ENCODE measurements at regions not wholly inside any gene's neighbourhood (a gene's known extent, or its start where the extent isn't known, plus 50 kb on each side); places are given as distances from the start of the nearest gene placed in this dataset.

GRCh38 chr13:107832500-107833100 is 382.7 kb downstream of the LIG4 start (continued):
- TF ChIP-seq GATA2 (CRISPR knock-in tag; IDR thresholded peaks at IDR 0.05): no peak
- no peak for TF ChIP-seq TCF12 (IDR thresholded peaks at IDR 0.05)

- CTCF ChIA-PET: no interaction called here
- H3K9me3 ChIP-seq: no peaks in the 10 kb centered on the region
- H3K36me3 ChIP-seq (replicated peaks in 1 of 2; ENCODE audit: control insufficient read depth in 1 of 2, insufficient read depth in 2 of 2, low read length in 1 of 2): peaks cover 0 to 4% of the 10 kb centered on the region in 2 experiments
- H3K4me3 ChIP-seq (ENCODE audit: low read depth in 2 of 2, low read length in 1 of 2): no peak overlapping the region
- peaks cover 85% of the 10 kb centered on the region for H3K79me2 ChIP-seq (ENCODE audit: insufficient read depth)
- TF ChIP-seq FOXM1 (IDR thresholded peaks at IDR 0.05; ENCODE audit: low read depth) (no peak), ZBTB33 (IDR thresholded peaks at IDR 0.05; ENCODE audit: borderline replicate concordance, low read depth) (no peak), FOXJ3 (CRISPR knock-in tag; IDR thresholded peaks at IDR 0.05) (no peak), ELF1 (IDR thresholded peaks at IDR 0.05) (no peak), MAX (IDR thresholded peaks at IDR 0.05; ENCODE audit: low read depth) (no peak), NFIC (IDR thresholded peaks at IDR 0.05; ENCODE audit: borderline replicate concordance) (no peak), TEAD4 (IDR thresholded peaks at IDR 0.05; ENCODE audit: borderline replicate concordance, insufficient read depth) (no peak), YY1 (IDR thresholded peaks at IDR 0.05; ENCODE audit: low read depth) (no peak), RXRA (IDR thresholded peaks at IDR 0.05; ENCODE audit: borderline replicate concordance, low read depth) (no peak), JUND (IDR thresholded peaks at IDR 0.05) (no peak)
- peaks cover 10 to 13% of the 10 kb centered on the region in 2 experiments for H3K4me1 ChIP-seq (ENCODE audit: control insufficient read depth in 1 of 2, insufficient read depth in 2 of 2, low read depth in 1 of 2, low read length in 1 of 2)
- H3K4me2 ChIP-seq: no peak overlapping the region
- H3K27ac ChIP-seq (ENCODE audit: low read depth in 2 of 2, low read length in 1 of 2): no peak overlapping the region
- peaks cover 4% of the 10 kb centered on the region; the same call in 1 of the 2 replicates for H4K20me1 ChIP-seq (ENCODE audit: insufficient read depth)
- no peak overlapping the region for H3K9ac ChIP-seq
- H3F3A ChIP-seq (replicated peaks; ENCODE audit: insufficient read depth): peaks cover 23% of the 10 kb centered on the region
- no peak overlapping the region for H2AFZ ChIP-seq (ENCODE audit: low read depth)
- WGBS (ENCODE audit: low lambda C conversion rate): 93% methylated on average over 3 of the region's 3 CpGs
- POLR2A ChIA-PET: no interaction called here
- no peak for DNase-seq
- no peaks in the 10 kb centered on the region for H3K9me2 ChIP-seq
- no peaks in the 10 kb centered on the region for H3K27me3 ChIP-seq (ENCODE audit: insufficient read depth)
Observed at GRCh38 chr13:107830804-107831203, 384.5 kb downstream of the LIG4 start.

GRCh38 chr13:107827840-107828549 is 387.3 kb downstream of the LIG4 start:
- TF ChIP-seq RCOR1 (IDR thresholded peaks at IDR 0.05; ENCODE audit: low read length): peak; percentile 13; the same call in 1 of the 2 replicates
- TF ChIP-seq GATA2 (CRISPR knock-in tag; IDR thresholded peaks at IDR 0.05): peak; percentile 34; the same call in 1 of the 2 replicates
- peak in 1 of 2 experiments; percentile 17; a peak in 1 of 4 replicates for TF ChIP-seq EP300 (IDR thresholded peaks at IDR 0.05; ENCODE audit: borderline replicate concordance in 1 of 2, low read depth in 1 of 2, low read length in 1 of 2)
- TF ChIP-seq MXI1 (IDR thresholded peaks at IDR 0.05; ENCODE audit: low read depth, low read length): no peak
- TF ChIP-seq ZBTB33 (IDR thresholded peaks at IDR 0.05; ENCODE audit: borderline replicate concordance, low read depth): no peak
- Histone ChIP-seq H3K9ac (no peak overlapping the region), H3K36me3 (replicated peaks in 1 of 2; ENCODE audit: control insufficient read depth in 1 of 2, insufficient read depth in 2 of 2, low read length in 1 of 2) (peaks cover 0 to 4% of the 10 kb centered on the region in 2 experiments), H3K4me3 (ENCODE audit: low read depth in 2 of 2, low read length in 1 of 2) (no peak overlapping the region; a peak in 1 of 4 replicates), H3K79me2 (ENCODE audit: insufficient read depth) (peaks cover 90% of the 10 kb centered on the region), H2AFZ (ENCODE audit: low read depth) (no peak overlapping the region), H3F3A (replicated peaks; ENCODE audit: insufficient read depth) (peaks cover 6% of the 10 kb centered on the region), H3K4me1 (ENCODE audit: control insufficient read depth in 1 of 2, insufficient read depth in 2 of 2, low read depth in 1 of 2, low read length in 1 of 2) (peaks cover 0 to 10% of the 10 kb centered on the region in 2 experiments; a peak in 2 of 4 replicates), H3K27ac (ENCODE audit: low read depth in 2 of 2, low read length in 1 of 2) (peak overlapping the region in 1 of 2 experiments; percentile 71; a peak in 2 of 4 replicates), H3K9me2 (no peaks in the 10 kb centered on the region), H3K4me2 (no peak overlapping the region), H3K9me3 (no peaks in the 10 kb centered on the region), H4K20me1 (ENCODE audit: insufficient read depth) (peaks cover 4% of the 10 kb centered on the region; the same call in 1 of the 2 replicates), H3K27me3 (ENCODE audit: insufficient read depth) (no peaks in the 10 kb centered on the region)
- peak; percentile 49 for DNase-seq
- ChIA-PET CTCF (interaction anchor here (0.7 to 1.3 kb wide), 2 partner anchors 10 to 19 kb away, joined by 3 read pairs; no protein-coding TSS in a partner anchor), POLR2A (no interaction called here)
- WGBS (ENCODE audit: low lambda C conversion rate): 69% methylated on average over 11 of the region's 11 CpGs
